Inflammatory macrophage treated with lipopolysaccharide for 4 hours (primary cell): ENCODE measurements at regions not wholly inside any gene's neighbourhood (a gene's known extent, or its start where the extent isn't known, plus 50 kb on each side); places are given as distances from the start of the nearest gene placed in this dataset.
"Not testable (repeated sequence)": the region's sequence is repeated elsewhere in the genome, so short reads cannot be mapped to it uniquely, and the experiment has no call there.

Experiments
- DNase-seq: peaks from one replicate; pipeline ENCODE4 v3.0.0-alpha.2; 2020

DNA sequence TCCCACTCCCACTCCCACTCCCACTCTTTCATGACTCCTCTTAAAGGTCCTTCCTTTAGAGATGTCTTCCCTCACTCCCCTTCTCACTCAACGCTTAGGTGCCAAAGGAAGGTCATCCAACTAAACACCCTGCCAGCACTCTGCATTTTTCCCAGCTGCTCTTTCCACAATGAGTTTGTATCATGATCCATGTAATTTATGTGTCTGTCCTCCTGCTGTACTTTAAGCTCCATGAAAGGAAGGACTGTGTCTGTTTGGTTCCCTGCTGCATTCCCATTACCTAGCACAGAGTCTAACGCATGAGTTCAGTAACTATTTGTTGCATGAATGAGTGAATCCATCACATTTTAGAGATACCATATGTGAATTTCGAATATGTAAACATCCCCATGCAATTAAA lies 252.7 kb downstream of the KIF20B start:
- no peak for DNase-seq

DNA sequence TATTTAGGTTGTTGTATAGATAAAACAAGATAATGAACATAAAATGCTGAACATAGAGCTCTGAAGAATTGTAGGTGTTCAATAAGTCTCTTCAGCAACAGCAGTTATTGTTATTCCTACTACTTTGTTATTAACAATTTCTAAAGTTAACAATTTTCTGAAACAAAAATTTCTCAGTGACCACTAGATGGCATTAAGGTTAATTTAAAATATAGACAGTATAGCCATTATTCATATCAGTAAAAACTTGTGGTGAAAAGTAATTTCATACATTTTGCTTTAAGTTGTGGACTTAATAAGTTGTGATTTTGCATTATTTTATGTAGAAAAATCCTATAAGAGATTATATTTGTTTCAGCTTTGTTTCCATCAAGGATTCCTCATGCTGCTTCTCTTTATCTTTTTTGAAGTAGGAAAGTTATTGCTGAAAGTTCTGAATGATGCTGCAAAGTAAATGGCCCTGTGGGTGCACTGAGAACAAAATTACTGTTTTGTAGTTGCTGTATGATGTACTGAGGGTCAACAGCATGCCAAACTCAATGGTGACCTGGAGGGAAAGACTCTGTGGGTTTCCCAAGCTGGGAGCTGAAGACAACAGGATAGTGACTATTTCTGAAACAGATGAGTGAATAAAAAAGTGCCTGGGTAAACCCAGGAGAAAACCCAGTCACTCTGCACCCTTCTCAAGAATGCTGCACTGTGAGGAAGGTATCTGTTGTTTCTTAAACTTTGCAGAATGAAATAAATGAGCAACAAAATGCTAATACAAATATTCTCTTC lies 253.6 kb downstream of the KIF20B start:
- DNase-seq: no peak

DNA sequence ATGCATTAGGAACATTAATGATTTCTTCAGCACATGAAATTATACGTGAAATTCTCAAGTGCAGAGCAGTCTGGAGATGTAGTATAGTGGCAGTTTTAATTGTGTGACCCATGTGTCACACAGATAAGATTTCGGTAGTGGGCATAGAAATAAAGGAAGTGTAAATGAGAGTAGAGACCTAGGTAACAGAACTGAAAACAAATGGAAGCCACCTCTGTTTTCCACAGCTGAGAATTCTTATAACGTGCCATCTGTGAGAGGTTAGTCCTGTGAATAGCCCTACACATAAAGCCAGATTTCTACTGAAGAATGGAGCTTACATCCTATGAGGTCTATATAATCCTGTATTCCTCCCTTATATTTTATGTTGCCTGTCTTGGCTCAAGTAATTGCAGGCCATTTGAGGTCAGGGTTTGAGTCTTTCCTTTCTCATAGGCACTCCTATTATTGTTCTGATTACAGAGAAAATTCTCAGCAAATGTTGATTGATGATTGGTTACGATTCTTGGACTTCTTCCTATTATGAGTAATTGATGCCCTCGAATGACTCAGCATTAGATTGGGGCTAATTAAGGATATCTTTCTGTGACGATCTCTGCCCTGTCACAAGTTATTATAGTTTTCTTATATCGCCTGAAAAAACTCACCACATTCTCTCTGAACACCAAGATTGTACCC lies 258.2 kb downstream of the KIF20B start:
- DNase-seq: no peak

DNA sequence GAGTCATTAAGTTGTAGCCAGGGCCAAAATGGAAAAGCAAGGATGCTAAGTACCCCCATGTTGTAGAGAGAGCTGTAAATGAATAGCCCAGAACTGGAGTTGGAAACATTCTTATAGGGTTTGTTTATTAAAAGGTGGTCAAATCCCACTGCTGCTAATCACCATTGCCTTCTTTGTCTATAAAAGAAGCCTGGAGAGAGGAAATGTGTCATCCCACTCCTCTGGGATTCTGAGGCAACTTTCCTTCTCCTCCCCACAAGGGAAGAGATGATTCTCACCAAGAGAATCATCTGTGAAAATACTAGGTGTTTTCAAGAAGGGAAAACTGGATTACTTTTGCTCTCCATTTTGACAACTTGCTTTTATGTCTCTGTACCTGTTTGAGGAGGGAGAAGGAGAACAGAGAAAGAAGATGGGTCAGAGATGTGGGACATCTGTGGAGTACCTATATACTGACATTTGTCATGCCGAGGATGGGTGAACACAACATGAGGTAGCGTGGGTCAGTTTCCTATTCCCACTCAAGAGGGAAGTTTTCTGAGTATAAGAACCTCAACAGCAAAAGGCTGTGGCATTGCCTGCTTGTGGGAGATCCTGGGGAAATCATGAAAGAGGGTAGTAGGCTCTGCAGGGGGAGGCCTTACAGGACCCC lies 262.2 kb downstream of the KIF20B start:
- DNase-seq: no peak

DNA sequence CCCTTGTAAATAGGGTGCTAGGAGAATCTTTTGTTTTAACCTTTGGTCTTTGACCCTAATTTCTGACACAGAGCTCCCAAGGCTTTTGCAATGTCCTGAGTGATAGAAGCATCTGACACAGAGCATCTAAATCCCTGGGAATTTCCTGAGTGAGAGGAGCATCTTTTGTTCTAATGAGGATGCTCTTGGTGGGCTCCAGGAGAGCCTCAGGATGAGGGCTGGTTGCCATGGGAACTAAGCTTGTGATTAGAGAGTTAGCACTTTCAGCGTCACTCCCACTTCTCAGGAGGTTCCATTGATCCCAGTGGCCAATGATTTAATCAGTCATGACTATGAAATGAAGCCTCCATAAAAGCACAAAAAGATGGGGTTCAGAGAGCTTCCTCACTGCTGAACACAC lies 264.8 kb downstream of the KIF20B start:
- DNase-seq: no peak

DNA sequence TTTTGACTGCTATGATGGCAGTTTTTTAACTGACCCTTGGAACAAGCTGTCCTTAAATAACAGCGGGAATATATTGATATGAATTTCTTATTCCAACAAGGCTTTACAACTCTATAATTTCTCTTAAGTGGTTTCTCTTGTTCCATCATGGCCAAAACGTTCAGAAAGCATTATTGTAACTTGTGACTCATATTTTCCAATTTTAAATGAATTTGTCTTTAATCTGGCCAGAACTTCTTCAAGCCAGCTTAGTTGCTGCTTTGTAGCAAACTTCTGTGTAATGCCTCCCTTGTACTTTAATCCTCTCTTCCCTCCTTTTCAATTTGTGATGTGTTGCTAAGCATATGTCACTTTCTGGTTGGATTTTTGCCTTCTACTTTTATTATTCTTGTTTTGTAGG lies 271.9 kb downstream of the KIF20B start:
- DNase-seq: no peak

DNA sequence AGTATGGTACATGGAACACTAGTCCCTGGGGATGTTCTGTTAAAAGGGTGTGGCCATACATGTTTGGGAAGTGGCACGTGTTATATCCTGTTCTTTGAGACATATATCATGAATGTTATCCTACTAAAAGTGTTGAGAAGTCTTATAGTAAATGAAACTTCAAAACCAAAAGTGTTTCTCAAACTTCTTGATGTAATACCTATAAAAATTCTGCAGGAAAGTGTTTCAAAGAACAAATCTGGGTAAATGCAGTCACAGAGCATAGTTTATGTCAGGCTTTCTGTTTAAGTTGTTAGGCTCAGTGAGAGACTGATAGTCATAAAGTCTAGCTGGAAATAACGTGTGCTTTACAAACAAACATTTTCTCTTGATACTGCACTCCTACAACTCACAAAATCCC lies 273.7 kb downstream of the KIF20B start:
- DNase-seq: no peak

DNA sequence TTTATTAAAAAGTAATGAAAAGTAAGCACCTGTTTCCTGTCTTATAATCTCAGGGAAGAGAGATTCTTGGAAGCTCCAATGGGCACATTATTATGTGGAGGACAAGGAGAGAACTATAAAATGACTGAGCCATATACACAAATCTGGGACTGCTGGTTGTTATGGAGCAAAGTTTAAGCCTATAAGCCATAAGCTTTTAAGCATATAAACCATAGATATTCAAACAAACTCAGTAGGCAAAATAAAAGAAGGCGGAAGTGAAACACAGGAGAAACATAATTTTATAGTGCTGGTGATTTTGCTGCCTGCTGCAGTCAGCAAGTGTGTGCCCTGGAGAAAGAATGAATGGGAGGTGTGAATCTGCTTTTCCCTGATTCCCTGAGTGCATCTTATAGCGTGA lies 274.4 kb downstream of the KIF20B start:
- no peak for DNase-seq

DNA sequence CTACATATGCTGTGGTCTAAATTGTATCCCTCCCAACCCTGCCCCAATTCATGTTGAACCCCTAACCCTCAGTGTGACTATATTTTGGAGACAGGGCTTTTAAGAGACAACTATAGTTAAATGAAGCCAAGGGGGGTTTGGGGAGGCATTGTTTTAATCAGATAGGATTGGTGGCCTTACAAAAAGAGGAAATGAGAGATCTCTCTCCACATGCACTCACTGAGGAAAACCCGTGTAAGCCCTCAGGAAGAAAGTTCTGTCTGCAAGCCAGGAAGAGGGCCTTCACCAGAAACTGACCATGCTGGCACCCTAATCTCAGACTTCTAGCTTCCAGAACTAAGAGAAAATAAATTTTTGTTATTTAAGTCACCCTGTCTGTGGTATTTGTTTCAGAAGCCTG lies 276.7 kb downstream of the KIF20B start:
- DNase-seq: no peak

DNA sequence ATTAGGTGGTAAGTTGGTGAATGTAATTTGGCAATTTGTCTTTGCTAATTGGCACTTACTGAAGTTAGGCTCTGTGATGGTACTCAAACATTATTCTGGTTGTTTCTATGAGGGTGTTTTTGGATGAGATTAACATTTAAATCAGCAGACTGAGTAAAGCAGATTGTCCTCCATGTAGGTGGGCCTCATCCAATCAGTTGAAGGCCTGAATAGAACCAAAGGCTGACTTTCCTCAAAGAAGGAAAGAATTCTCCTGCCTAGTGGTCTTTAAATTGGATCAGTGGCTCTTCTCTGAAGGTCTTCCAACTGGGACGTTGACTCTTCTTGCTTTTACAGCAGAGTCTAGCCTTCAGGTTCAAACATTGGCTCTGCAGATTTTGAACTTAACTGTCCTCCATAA lies 278.3 kb downstream of the KIF20B start:
- no peak for DNase-seq

DNA sequence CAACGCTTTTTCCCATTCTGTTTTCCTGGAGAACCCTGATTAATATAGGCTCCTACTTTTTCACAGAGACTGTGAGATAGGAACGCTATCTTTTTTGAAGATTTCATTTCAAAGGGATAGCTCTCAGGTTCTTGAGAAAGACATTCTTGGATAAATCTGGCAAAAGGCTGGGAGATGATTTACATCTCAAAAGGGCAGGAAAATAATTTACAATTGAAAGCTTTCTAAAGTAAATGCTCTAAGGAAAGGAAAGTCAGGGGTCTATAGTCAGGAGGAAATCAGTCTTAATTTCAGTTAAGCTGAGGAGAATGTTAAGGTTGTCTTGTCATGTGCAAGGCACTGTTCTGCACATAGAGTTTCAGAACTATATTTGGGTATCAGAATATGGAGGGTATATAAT lies 278.8 kb downstream of the KIF20B start:
- no peak for DNase-seq

DNA sequence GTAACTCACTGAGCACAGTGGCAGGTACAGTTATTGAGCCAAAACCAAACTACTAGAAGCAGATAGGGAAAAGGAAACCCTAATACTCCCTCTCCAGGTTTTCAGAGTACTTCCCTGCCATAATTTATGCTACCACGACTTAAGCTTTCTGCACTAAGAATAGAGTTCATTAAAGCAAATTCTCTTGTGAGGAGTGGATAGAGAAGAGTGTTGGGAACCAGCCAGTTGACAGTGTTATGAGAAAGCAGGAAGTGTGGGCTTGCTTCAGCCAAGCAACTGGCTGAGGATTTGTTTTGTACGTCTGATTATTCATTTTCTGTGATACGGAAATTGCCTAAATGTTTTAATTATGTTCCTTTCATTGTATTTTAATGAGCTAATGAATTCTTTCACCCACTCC lies 280.5 kb downstream of the KIF20B start:
- no peak for DNase-seq

DNA sequence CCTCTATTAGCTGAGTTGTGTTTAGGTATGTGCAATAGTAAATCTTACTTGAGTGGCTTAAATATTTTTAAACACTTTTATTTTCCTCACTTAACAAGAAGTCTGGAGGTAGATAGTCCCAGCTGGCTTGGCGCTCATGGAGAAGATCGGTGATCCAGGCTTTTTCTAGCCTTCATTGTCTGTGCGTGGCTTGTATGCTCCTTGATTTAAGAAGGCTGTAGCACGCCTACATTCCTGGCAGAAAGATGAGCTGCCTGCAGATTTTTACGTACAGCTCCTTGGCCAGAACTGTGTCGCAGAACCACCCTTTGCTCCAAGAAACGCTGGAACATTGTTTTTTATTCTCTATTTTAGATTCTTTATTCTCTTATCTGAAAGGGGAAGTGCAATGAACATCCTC lies 284.1 kb downstream of the KIF20B start:
- DNase-seq: no peak

DNA sequence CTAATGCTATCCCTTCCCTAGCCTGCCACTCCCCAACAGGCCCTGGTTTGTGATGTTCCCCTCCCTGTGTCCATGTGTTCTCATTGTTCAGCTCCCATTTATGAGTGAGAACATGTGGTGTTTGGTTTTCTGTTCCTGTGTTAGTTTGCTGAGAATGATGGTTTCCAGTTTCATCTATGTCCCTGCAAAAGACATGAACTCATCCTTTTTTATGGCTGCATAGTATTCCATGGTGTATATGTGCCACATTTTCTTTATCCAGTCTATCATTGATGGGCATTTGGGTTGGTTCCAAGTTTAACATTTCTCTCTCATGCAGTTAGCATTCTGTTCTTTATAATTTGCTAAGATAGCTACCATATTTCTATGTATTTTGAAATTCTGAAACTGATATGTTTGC lies 287.0 kb downstream of the KIF20B start:
- DNase-seq: not testable (repeated sequence)

DNA sequence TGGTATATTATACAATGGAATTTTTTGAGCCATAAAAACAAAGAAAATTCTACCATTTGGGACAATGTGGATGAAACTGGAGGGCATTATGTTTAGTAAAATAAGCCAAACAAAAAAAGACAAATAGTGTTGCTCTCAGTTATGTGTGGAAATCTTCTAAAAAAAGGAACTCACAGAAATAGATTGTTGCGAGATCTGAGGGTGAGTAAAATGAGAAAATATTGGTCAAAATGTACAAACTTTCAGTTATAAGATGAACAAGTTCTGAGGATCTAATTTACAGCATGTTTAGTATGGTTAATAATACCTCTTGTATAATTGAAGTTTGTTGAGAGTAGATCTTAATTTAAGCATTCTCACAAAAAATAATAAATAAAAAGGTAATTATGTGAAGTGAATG lies 291.2 kb downstream of the KIF20B start:
- peak; percentile 31 for DNase-seq

DNA sequence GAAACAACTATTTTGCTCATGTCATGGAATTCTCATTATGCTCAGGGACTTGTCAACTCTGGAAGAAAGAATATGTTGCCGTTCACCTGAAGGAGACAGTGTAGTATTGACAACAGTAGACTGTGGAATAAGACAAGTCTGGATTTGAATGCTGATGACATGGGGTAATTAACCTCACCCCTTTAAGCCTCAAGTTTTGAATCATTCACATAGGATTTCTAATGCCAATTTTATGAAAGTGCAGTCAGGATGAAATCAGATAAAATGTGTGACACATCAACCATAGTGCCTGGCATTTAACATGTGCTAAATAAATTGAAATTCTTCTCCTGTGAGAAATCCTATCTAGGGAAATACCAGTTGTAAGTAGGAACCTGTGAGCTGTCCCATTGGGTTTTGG lies 305.8 kb downstream of the KIF20B start:
- no peak for DNase-seq

DNA sequence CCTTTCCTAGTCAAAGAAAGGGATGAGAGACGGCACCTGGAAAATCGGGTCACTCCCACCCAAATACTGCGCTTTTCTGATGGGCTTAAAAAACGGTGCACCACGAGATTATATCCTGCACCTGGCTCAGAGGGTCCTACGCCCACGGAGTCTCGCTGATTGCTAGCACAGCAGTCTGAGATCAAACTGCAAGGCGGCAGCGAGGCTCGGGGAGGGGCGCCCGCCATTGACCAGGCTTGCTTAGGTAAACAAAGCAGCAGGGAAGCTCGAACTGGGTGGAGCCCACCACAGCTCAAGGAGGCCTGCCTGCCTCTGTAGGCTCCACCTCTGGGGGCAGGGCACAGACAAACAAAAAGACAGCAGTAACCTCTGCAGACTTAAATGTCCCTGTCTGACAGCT lies 309.9 kb downstream of the KIF20B start:
- DNase-seq: not testable (repeated sequence)

DNA sequence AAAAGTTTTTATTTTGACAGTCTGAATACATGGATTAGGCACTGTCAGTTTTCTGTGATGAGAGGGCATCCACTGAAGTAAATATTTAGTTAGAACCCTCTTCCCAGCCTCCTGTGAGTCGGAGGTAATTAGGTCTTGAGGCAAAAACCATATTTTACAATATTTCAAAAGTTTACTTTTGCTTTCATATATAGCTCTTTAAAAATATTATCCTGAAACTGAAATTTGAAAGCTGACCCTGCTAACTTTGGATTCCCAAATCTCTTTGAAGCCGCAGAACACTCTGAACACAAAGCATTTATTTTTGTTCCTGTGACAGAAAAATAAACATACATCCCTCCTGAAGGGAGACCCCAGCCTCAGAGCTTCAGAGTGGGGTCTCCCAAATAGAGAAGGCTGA lies 317.4 kb downstream of the KIF20B start:
- DNase-seq: no peak

DNA sequence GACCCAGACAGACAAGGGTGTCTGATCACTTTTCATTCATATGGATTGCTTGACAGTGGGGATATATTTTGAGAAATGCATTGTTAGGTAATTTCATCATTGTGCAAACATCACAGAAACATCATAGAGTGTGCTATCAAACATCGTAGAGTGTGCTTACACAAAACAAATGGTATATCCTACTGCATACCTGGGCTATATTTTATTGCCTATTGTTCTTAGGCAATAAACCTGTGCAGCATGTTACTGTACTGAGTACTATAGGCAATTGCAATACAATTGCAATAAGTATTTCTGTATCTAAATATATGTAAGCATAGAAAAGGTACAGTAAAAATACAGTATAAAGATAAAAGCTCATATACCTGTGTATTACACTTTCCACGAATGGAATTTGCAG lies 319.1 kb downstream of the KIF20B start:
- no peak for DNase-seq

DNA sequence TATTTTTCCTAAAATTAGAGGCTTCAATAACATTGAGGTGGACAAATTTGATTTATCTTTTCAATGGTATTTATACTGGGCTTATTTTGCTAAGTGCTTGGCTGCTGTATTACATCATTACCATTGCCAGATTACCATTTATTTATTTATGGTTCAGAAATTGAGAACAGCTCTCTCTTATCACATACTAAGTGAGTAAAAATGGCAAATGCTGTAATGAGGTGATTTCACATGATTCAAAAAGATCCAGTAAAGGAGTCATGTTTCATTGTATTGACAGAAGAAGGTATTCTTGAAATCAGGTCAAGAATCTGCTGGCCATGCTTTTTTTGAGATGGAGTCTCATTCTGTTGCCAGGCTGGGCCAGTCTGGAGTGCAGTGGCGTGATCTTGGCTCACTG lies 322.6 kb downstream of the KIF20B start:
- DNase-seq: no peak

DNA sequence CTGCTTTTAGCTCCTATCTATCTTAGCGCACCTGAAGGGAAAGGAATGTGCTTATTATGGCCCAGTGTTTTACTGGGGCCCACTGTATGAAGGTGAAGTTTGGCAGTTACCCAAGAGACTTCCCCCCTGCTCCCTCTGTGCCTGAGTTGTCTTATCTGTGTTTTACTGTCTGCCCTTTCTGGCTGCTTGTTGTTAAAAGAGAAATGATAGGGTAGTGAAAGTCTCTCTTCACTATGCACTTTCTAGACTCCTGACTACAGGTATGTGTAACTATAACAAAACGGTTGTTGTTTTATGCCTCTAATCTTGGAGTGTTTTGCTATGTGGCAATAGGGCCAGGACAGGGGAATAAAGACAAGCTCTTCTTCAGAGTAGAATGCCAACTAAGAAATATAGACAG lies 326.9 kb downstream of the KIF20B start:
- no peak for DNase-seq

DNA sequence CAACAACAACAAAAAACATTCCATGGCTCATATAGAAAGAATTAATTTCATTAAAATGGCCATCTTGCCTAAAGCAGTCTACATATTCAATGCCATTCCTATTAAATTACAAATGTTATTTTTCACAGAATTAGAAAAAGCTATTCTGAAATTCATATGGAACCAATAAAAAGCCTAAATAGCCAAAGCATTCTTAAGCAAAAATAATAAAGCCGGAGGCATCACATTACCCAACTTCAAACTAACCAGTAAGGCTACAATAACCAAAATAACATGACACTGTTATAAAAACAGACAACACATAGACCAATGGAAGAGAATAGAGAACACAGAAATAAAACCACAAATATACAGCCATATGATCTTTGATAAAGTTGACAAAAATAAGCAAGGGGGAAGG lies 330.4 kb downstream of the KIF20B start:
- no peak for DNase-seq

DNA sequence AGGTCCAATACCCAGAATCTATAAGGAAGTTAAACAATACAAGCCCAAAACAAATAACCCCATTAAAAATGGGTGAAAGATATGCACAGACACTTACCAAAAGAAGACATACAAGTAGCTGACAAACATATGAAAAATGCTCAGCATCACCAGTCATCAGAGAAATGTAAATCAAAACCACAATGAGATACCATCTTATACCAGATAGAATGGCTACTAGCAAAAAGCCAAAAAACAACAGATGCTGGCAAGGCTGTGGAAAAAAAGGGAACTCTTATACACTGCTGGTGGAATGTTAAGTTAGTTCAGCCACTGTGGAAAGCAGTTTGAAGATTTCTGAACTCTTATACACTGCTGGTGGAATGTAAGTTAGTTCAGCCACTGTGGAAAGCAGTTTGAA lies 331.1 kb downstream of the KIF20B start:
- no peak for DNase-seq

DNA sequence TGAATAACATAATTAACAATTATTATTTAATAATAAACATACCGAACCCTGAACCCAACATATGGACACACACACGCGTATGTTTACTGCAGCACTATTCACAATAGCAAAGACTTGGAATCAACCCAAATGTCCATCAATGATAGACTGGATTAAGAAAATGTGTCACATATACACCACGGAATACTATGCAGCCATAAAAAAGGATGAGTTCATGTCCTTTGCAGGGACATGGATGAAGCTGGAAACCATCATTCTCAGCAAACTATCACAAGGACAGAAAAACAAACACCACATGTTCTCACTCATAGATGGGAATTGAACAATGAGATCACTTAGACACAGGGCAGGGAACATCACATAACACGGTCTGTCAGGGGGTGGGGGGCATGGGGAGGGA lies 333.5 kb downstream of the KIF20B start:
- not testable (repeated sequence) for DNase-seq
